ENCODE measurements at regions not wholly inside any gene's neighbourhood (a gene's known extent, or its start where the extent isn't known, plus 50 kb on each side); places are given as distances from the start of the nearest gene placed in this dataset.
A peak's percentile ranks its signal among the peaks of the same experiment; 100 is the strongest.

DNA sequence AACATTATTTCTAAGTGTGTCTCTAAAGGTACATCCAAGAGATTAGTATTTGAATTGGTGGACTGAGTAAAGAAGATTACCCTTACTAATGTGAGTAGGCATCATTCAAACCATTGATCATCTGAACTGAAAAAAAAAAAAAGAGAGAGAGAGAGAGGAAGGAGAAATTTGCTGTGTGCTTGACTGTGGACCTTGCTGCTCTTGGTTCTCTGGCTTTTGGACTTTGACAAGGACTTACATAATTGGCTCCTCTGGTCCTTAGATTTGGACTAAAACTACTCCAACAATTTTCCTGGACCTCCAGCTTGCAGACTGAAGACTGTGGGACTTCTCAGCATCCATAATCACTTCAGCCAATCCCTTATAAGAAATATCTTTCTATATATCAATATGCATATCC, 1091.9 kb upstream of the EDIL3 start:
- no peak overlapping the region for H3K27ac ChIP-seq
- TF ChIP-seq, protein P1, sequence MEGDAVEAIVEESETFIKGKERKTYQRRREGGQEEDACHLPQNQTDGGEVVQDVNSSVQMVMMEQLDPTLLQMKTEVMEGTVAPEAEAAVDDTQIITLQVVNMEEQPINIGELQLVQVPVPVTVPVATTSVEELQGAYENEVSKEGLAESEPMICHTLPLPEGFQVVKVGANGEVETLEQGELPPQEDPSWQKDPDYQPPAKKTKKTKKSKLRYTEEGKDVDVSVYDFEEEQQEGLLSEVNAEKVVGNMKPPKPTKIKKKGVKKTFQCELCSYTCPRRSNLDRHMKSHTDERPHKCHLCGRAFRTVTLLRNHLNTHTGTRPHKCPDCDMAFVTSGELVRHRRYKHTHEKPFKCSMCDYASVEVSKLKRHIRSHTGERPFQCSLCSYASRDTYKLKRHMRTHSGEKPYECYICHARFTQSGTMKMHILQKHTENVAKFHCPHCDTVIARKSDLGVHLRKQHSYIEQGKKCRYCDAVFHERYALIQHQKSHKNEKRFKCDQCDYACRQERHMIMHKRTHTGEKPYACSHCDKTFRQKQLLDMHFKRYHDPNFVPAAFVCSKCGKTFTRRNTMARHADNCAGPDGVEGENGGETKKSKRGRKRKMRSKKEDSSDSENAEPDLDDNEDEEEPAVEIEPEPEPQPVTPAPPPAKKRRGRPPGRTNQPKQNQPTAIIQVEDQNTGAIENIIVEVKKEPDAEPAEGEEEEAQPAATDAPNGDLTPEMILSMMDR (IDR thresholded peaks at IDR 0.05): no peak
- DNase-seq (no peak), ATAC-seq (no peak)
- intact Hi-C loops (cut with DNase I): no loop called here
- no peaks in the 10 kb centered on the region for H3K9me3 ChIP-seq
- H3K4me1 ChIP-seq: no peaks in the 10 kb centered on the region
- H3K36me3 ChIP-seq: no peaks in the 10 kb centered on the region
- H3K27me3 ChIP-seq: no peaks in the 10 kb centered on the region
- no peak overlapping the region for H3K4me3 ChIP-seq

GRCh38 chr5:85479849-85480248, 1095.2 kb upstream of the EDIL3 start:
- H3K4me3 ChIP-seq: no peak overlapping the region
- H3K9me3 ChIP-seq: no peaks in the 10 kb centered on the region
- H3K27me3 ChIP-seq: no peaks in the 10 kb centered on the region
- no peak overlapping the region for H3K27ac ChIP-seq
- H3K36me3 ChIP-seq: no peaks in the 10 kb centered on the region
- no peak for ATAC-seq
- TF ChIP-seq, protein P1 (IDR thresholded peaks at IDR 0.05): no peak
- no peaks in the 10 kb centered on the region for H3K4me1 ChIP-seq
- DNase-seq: no peak
- intact Hi-C loops (cut with DNase I): no loop called here

GRCh38 chr5:85484982-85485574, 1100.4 kb upstream of the EDIL3 start:
- no peaks in the 10 kb centered on the region for H3K36me3 ChIP-seq
- DNase-seq (no peak), ATAC-seq (no peak)
- intact Hi-C loops (cut with DNase I): no loop called here
- H3K27me3 ChIP-seq: no peaks in the 10 kb centered on the region
- H3K4me1 ChIP-seq: no peaks in the 10 kb centered on the region
- H3K27ac ChIP-seq: no peak overlapping the region
- TF ChIP-seq, protein P1 (IDR thresholded peaks at IDR 0.05): no peak
- no peak overlapping the region for H3K4me3 ChIP-seq
- no peaks in the 10 kb centered on the region for H3K9me3 ChIP-seq

- Histone ChIP-seq H3K9me3 (peaks cover 4% of the 10 kb centered on the region), H3K4me1 (no peaks in the 10 kb centered on the region), H3K36me3 (no peaks in the 10 kb centered on the region), H3K4me3 (no peak overlapping the region), H3K27me3 (no peaks in the 10 kb centered on the region), H3K27ac (no peak overlapping the region)
- no peak for ATAC-seq
- DNase-seq: no peak
- TF ChIP-seq, protein P1 (IDR thresholded peaks at IDR 0.05): no peak
- intact Hi-C loops (cut with DNase I): no loop called here
Measured at GRCh38 chr5:85488295-85488694, 1103.6 kb upstream of the EDIL3 start.

DNA sequence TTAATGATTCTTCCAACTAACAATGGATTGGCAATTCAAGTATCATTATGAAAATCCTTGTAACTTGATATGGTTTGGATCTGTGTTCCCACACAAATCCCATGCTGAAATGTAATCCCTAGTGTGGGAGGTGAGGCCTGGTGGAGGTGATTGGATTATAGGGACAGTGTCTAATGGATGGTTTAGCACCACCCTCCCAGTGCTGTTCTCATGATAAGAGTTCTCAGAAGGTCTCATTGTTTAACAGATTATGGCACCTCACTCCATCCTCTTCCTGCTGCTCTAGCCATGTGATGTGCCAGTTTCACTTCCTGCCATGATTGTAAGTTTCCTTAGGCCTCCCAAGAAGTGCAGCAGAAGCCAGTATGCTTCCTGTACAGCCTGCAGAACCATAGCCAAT, 1116.2 kb upstream of the EDIL3 start:
- Histone ChIP-seq H3K36me3 (no peaks in the 10 kb centered on the region), H3K4me1 (no peaks in the 10 kb centered on the region), H3K27ac (no peak overlapping the region), H3K27me3 (no peaks in the 10 kb centered on the region), H3K4me3 (no peak overlapping the region), H3K9me3 (no peaks in the 10 kb centered on the region)
- ATAC-seq: no peak
- intact Hi-C loops (cut with DNase I): no loop called here
- DNase-seq: no peak
- TF ChIP-seq, protein P1 (IDR thresholded peaks at IDR 0.05): no peak

- TF ChIP-seq, protein P1 (IDR thresholded peaks at IDR 0.05): no peak
- H3K9me3 ChIP-seq: no peaks in the 10 kb centered on the region
- intact Hi-C loops (cut with DNase I): no loop called here
- H3K4me3 ChIP-seq: no peak overlapping the region
- peak; percentile 40 for DNase-seq
- no peaks in the 10 kb centered on the region for H3K36me3 ChIP-seq
- no peaks in the 10 kb centered on the region for H3K27me3 ChIP-seq
- no peak overlapping the region for H3K27ac ChIP-seq
- no peak for ATAC-seq
- H3K4me1 ChIP-seq: no peaks in the 10 kb centered on the region
Measured at GRCh38 chr5:85512896-85513295, 1104.8 kb upstream of the COX7C start.
